Body of pancreas (tissue), 4 donors: ENCODE measurements at regions not wholly inside any gene's neighbourhood (a gene's known extent, or its start where the extent isn't known, plus 50 kb on each side); places are given as distances from the start of the nearest gene placed in this dataset.

Experiments
- POLR2A ChIP-seq, 3 donors: fragments of 450-650 bp; IDR thresholded peaks; one replicate each; pipeline ENCODE4 v1.6.1; 2016; ENCODE audit warnings: antibody characterized with exemption in 3 of 3, mild to moderate bottlenecking in 2 of 3
- TF ChIP-seq, protein P1 (sequence below), 7 experiments: fragments of 450-650 bp in 4 of 7; fragments of 200-600 bp in 3 of 7; sonication (generic) in 3 of 7; IDR thresholded peaks; one replicate each; pipeline ENCODE4 v1.5.1; 2016 to 2019; ENCODE audit warnings: antibody characterized with exemption in 7 of 7

DNA sequence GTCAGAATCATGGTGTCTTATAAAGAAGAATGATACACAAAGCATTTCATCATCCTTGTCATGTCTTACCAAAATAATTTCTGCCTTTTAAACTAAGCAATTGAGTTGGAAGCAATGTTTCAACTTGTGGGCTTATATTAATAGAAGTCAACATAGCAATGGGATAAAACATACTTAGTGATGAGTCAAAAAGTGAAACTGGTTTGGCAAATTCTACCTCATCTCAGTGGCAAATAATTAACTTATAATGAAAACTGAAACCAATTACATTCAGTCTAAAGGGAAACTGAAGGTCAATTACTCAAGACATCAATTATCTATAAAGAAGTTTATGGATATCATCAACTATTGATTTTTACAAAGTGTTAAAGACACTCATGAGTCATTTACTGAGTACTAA is 463.8 kb downstream of the BMP2 start:
- no peak for TF ChIP-seq POLR2A (IDR thresholded peaks at IDR 0.05)
- TF ChIP-seq, protein P1, sequence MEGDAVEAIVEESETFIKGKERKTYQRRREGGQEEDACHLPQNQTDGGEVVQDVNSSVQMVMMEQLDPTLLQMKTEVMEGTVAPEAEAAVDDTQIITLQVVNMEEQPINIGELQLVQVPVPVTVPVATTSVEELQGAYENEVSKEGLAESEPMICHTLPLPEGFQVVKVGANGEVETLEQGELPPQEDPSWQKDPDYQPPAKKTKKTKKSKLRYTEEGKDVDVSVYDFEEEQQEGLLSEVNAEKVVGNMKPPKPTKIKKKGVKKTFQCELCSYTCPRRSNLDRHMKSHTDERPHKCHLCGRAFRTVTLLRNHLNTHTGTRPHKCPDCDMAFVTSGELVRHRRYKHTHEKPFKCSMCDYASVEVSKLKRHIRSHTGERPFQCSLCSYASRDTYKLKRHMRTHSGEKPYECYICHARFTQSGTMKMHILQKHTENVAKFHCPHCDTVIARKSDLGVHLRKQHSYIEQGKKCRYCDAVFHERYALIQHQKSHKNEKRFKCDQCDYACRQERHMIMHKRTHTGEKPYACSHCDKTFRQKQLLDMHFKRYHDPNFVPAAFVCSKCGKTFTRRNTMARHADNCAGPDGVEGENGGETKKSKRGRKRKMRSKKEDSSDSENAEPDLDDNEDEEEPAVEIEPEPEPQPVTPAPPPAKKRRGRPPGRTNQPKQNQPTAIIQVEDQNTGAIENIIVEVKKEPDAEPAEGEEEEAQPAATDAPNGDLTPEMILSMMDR (IDR thresholded peaks at IDR 0.05): no peak
